CD4-positive, alpha-beta memory T cell (primary cell): ENCODE measurements at regions not wholly inside any gene's neighbourhood (a gene's known extent, or its start where the extent isn't known, plus 50 kb on each side); places are given as distances from the start of the nearest gene placed in this dataset.
A peak's percentile ranks its signal among the peaks of the same experiment; 100 is the strongest.

Source experiments
- CTCF ChIA-PET: fragments of 350-600 bp; sonication (Branson Sonifier 250); formaldehyde crosslinking; loops from one replicate; lab custom pipeline; 2021; ENCODE audit warnings: inconsistent platforms; ENCODE audit not compliant: partially characterized antibody; lab: Charles Lee
- POLR2A ChIA-PET: fragments of 350-600 bp; sonication (Branson Sonifier 250); formaldehyde crosslinking; loops from one replicate; lab custom pipeline; 2021; ENCODE audit not compliant: partially characterized antibody; lab: Charles Lee
- DNase-seq, 5 donors: peaks; one replicate each; pipeline versions ENCODE4 v3.0.0 to v3.0.0-alpha.2; 2020 to 2022; ENCODE audit warnings: mixed read lengths in 1 of 5
- H3K27ac ChIP-seq: one replicate; pipeline ENCODE4 v1.7.0; 2013; ENCODE audit warnings: low read depth, low read length
- H3K27me3 ChIP-seq: 2 replicates; pipeline ENCODE4 v1.7.0; 2013; ENCODE audit warnings: mild to moderate bottlenecking, low read length, moderate library complexity; ENCODE audit not compliant: insufficient read depth
- H3K36me3 ChIP-seq: 2 replicates; pipeline ENCODE4 v1.7.0; 2013; ENCODE audit warnings: mild to moderate bottlenecking, low read length, moderate library complexity; ENCODE audit not compliant: insufficient read depth
- H3K4me1 ChIP-seq: 2 replicates; pipeline ENCODE4 v1.7.0; 2013; ENCODE audit warnings: mild to moderate bottlenecking, low read length, moderate library complexity; ENCODE audit not compliant: insufficient read depth
- H3K4me3 ChIP-seq, 2 donors: one replicate each; pipeline ENCODE4 v1.7.0; 2013; ENCODE audit warnings: low read length in 2 of 2, mild to moderate bottlenecking in 1 of 2
- H3K9me3 ChIP-seq, 2 donors: one replicate each; pipeline ENCODE4 v1.7.0; 2013; ENCODE audit warnings: low read length in 2 of 2, control low read depth in 1 of 2; ENCODE audit not compliant: control insufficient read depth in 1 of 2
- H3K27ac Mint-ChIP-seq, 7 donors: one replicate each; pipeline ENCODE4 v1.8.0; 2020 to 2021; ENCODE audit warnings: mixed read lengths in 7 of 7, mild to moderate bottlenecking in 6 of 7, inconsistent platforms in 3 of 7, moderate library complexity in 3 of 7
- H3K27me3 Mint-ChIP-seq, 2 donors: one replicate each; pipeline ENCODE4 v1.8.0; 2020 to 2021; ENCODE audit warnings: mixed read lengths in 2 of 2
- H3K36me3 Mint-ChIP-seq, 2 donors: one replicate each; pipeline ENCODE4 v1.8.0; 2020 to 2021; ENCODE audit warnings: mixed read lengths in 2 of 2, inconsistent platforms in 1 of 2, mild to moderate bottlenecking in 1 of 2
- H3K4me1 Mint-ChIP-seq, 4 donors: one replicate each; pipeline ENCODE4 v1.8.0; 2020 to 2021; ENCODE audit warnings: mixed read lengths in 4 of 4, mild to moderate bottlenecking in 1 of 4
- H3K4me3 Mint-ChIP-seq, 8 donors: one replicate each; pipeline ENCODE4 v1.8.0; 2020 to 2021; ENCODE audit warnings: mixed read lengths in 8 of 8, mild to moderate bottlenecking in 7 of 8, moderate library complexity in 6 of 8, inconsistent platforms in 3 of 8
- H3K9me3 Mint-ChIP-seq, 8 donors: one replicate each; pipeline ENCODE4 v1.8.0; 2020 to 2021; ENCODE audit warnings: mixed read lengths in 8 of 8, mild to moderate bottlenecking in 5 of 8, inconsistent platforms in 3 of 8, moderate library complexity in 1 of 8
- intact Hi-C: fragments of 100-400 bp; cut with micrococcal nuclease; formaldehyde crosslinking; loops from one replicate; pipeline ENCODE4 v1.15.1; 2023

GRCh38 chr7:63039882-63040281, 958.8 kb upstream of the ZNF722 start:
- Histone ChIP-seq H3K9me3 (peaks cover 0 to 3% of the 10 kb centered on the region in 2 donors), H3K27ac (no peak overlapping the region), H3K4me3 (no peak overlapping the region), H3K27me3 (no peaks in the 10 kb centered on the region), H3K36me3 (no peaks in the 10 kb centered on the region), H3K4me1 (no peaks in the 10 kb centered on the region)
- intact Hi-C loops: no loop called here
- Mint-ChIP-seq H3K4me3 (no peak overlapping the region), H3K9me3 (peaks cover 0 to 64% (median 44%) of the 10 kb centered on the region in 8 donors), H3K4me1 (no peaks in the 10 kb centered on the region), H3K36me3 (no peaks in the 10 kb centered on the region), H3K27ac (no peak overlapping the region), H3K27me3 (no peaks in the 10 kb centered on the region)
- POLR2A ChIA-PET: no interaction called here
- CTCF ChIA-PET: no interaction called here
- no peak for DNase-seq

DNA sequence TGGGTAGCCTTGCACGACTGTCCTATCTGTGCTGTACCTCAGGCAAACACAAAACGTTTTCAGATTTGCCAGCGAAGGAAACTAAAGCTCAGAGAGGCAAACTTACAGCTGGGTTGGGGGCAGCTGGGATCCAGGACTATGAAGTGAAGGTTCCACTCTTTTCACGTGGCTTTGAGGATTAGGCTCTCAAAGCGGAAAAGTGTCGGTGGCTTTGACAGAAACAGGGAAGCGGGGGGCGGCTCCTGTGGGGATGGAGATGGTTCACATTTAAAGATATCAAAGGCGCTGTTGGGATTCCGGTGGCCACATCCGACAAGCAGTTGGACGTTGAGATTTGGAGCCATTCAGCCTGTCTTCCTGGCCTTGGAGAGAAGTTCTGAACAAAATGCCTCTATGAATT, 958.3 kb upstream of the ZNF722 start:
- DNase-seq: no peak
- intact Hi-C loops: no loop called here
- Mint-ChIP-seq H3K9me3 (peaks cover 0 to 62% (median 44%) of the 10 kb centered on the region in 8 donors), H3K27me3 (no peaks in the 10 kb centered on the region), H3K4me1 (no peaks in the 10 kb centered on the region), H3K4me3 (no peak overlapping the region), H3K27ac (no peak overlapping the region), H3K36me3 (no peaks in the 10 kb centered on the region)
- no peaks in the 10 kb centered on the region for H3K4me1 ChIP-seq
- H3K4me3 ChIP-seq: no peak overlapping the region
- ChIA-PET POLR2A (no interaction called here), CTCF (no interaction called here)
- H3K9me3 ChIP-seq: peaks cover 0 to 3% of the 10 kb centered on the region in 2 donors
- no peak overlapping the region for H3K27ac ChIP-seq
- no peaks in the 10 kb centered on the region for H3K27me3 ChIP-seq
- H3K36me3 ChIP-seq: no peaks in the 10 kb centered on the region

- no peak for DNase-seq
- Mint-ChIP-seq H3K4me1 (no peaks in the 10 kb centered on the region), H3K4me3 (no peak overlapping the region), H3K27ac (no peak overlapping the region), H3K9me3 (peaks cover 0 to 56% (median 38%) of the 10 kb centered on the region in 8 donors), H3K27me3 (no peaks in the 10 kb centered on the region), H3K36me3 (no peaks in the 10 kb centered on the region)
- Histone ChIP-seq H3K36me3 (no peaks in the 10 kb centered on the region), H3K27ac (no peak overlapping the region), H3K9me3 (peaks cover 0 to 7% of the 10 kb centered on the region in 2 donors), H3K4me1 (no peaks in the 10 kb centered on the region), H3K4me3 (no peak overlapping the region), H3K27me3 (no peaks in the 10 kb centered on the region)
- ChIA-PET CTCF (no interaction called here), POLR2A (no interaction called here)
- intact Hi-C loops: no loop called here
Measured at GRCh38 chr7:63040966-63041610, 957.6 kb upstream of the ZNF722 start.

DNA sequence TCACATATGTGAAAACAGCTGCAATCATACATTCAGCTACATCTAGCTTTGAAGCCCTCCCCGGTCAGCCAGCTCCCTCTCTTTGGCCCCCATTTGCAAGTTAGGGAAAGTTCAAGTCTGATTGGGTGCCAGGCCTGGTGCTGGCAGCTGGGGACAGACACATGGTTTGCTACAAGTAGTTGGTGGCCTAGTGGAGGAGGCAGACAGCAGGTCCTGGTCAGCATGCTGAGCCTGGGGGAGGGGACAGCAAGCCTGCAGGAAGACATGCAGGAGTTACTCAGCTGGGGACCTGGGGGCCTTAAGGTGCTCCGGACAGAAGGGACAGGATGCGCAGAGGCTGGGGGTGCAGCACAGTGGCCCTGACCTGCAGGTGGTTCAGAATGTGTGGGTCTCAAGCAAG, 956.9 kb upstream of the ZNF722 start:
- no peak overlapping the region for H3K27ac Mint-ChIP-seq
- intact Hi-C loops: no loop called here
- CTCF ChIA-PET: interaction anchor here (1.3 kb wide), 1 partner anchor 9 kb away, joined by 3 read pairs; no protein-coding TSS in a partner anchor
- no peaks in the 10 kb centered on the region for H3K4me1 Mint-ChIP-seq
- DNase-seq: no peak
- no peaks in the 10 kb centered on the region for H3K27me3 Mint-ChIP-seq
- POLR2A ChIA-PET: no interaction called here
- Histone ChIP-seq H3K4me1 (no peaks in the 10 kb centered on the region), H3K9me3 (peaks cover 0 to 7% of the 10 kb centered on the region in 2 donors), H3K27me3 (no peaks in the 10 kb centered on the region), H3K36me3 (no peaks in the 10 kb centered on the region), H3K4me3 (no peak overlapping the region), H3K27ac (no peak overlapping the region)
- no peak overlapping the region for H3K4me3 Mint-ChIP-seq
- peaks cover 0 to 52% (median 37%) of the 10 kb centered on the region in 8 donors for H3K9me3 Mint-ChIP-seq
- no peaks in the 10 kb centered on the region for H3K36me3 Mint-ChIP-seq

DNA sequence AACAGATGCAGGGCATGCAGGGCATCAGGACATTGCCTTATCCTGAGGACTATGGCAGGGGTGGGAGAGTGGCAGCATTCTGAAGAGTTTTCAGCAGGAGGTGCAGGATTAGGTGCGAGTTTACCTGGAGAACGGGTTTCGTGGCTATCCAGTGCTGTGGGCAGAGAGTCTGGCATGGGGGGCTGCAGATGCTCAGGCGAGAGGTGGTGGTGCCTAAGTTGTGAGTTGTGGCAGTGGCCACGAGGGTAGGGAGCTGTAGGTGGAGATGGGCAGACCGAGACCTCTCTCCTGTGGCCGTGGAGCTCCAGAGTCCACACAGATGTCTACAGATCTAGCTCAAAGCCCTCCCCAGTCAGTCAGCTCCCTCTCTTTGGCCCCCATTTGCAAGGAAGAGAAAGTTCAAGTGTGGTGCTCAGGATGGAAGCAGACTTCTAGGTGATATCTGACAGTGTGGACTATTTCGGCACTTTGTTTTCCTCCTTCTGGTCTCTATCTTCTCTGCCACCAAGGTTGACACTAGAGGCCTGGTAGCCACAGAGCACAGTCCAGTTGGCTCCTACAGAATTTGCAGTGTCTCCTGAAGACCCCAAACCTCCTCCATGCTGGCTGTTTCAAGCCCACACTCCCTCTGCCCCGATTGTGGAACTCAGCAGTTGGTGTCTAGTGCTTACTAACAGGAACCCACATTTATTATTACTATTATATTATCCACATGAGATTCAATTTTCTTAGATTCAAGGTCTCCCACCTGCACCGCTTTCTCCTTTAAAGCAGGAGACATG, 955.7 kb upstream of the ZNF722 start:
- intact Hi-C loops: no loop called here
- Histone ChIP-seq H3K4me3 (no peak overlapping the region), H3K9me3 (peaks cover 0 to 7% of the 10 kb centered on the region in 2 donors), H3K4me1 (no peaks in the 10 kb centered on the region), H3K27ac (no peak overlapping the region), H3K27me3 (no peaks in the 10 kb centered on the region), H3K36me3 (no peaks in the 10 kb centered on the region)
- Mint-ChIP-seq H3K9me3 (peaks cover 0 to 48% (median 30%) of the 10 kb centered on the region in 8 donors), H3K27me3 (no peaks in the 10 kb centered on the region), H3K27ac (peak overlapping the region in 1 of 7 donors; percentile 49), H3K36me3 (no peaks in the 10 kb centered on the region), H3K4me3 (no peak overlapping the region), H3K4me1 (no peaks in the 10 kb centered on the region)
- POLR2A ChIA-PET: no interaction called here
- no peak for DNase-seq
- CTCF ChIA-PET: interaction anchor here (1.3 kb wide), 1 partner anchor 8 kb away, joined by 3 read pairs; no protein-coding TSS in a partner anchor

- Histone ChIP-seq H3K36me3 (no peaks in the 10 kb centered on the region), H3K27me3 (no peaks in the 10 kb centered on the region), H3K27ac (no peak overlapping the region), H3K4me3 (no peak overlapping the region), H3K9me3 (peaks cover 0 to 3% of the 10 kb centered on the region in 2 donors), H3K4me1 (no peaks in the 10 kb centered on the region)
- Mint-ChIP-seq H3K27me3 (no peaks in the 10 kb centered on the region), H3K4me3 (no peak overlapping the region), H3K4me1 (no peaks in the 10 kb centered on the region), H3K9me3 (peaks cover 2 to 50% (median 29%) of the 10 kb centered on the region in 8 donors), H3K27ac (no peak overlapping the region), H3K36me3 (no peaks in the 10 kb centered on the region)
- no peak for DNase-seq
- ChIA-PET CTCF (no interaction called here), POLR2A (no interaction called here)
- intact Hi-C loops: no loop called here
Measured at GRCh38 chr7:63043657-63044543, 954.7 kb upstream of the ZNF722 start.

- H3K4me1 ChIP-seq: no peaks in the 10 kb centered on the region
- Mint-ChIP-seq H3K27me3 (no peaks in the 10 kb centered on the region), H3K27ac (no peak overlapping the region), H3K4me3 (no peak overlapping the region), H3K4me1 (no peaks in the 10 kb centered on the region), H3K9me3 (peaks cover 2 to 50% (median 32%) of the 10 kb centered on the region in 8 donors), H3K36me3 (no peaks in the 10 kb centered on the region)
- H3K36me3 ChIP-seq: no peaks in the 10 kb centered on the region
- H3K4me3 ChIP-seq: no peak overlapping the region
- CTCF ChIA-PET: no interaction called here
- peaks cover 0 to 3% of the 10 kb centered on the region in 2 donors for H3K9me3 ChIP-seq
- POLR2A ChIA-PET: no interaction called here
- DNase-seq: no peak
- no peaks in the 10 kb centered on the region for H3K27me3 ChIP-seq
- H3K27ac ChIP-seq: no peak overlapping the region
- intact Hi-C loops: no loop called here
Measured at GRCh38 chr7:63044721-63045120, 953.9 kb upstream of the ZNF722 start.
